GM12865 (cell line): ENCODE measurements at regions not wholly inside any gene's neighbourhood (a gene's known extent, or its start where the extent isn't known, plus 50 kb on each side); places are given as distances from the start of the nearest gene placed in this dataset.

Source experiments
- DNase-seq: peaks from one replicate; pipeline ENCODE4 v3.0.0; 2010; ENCODE audit warnings: low read depth
- H3K4me3 ChIP-seq: 2 replicates; pipeline ENCODE4 v1.5.1; 2011; ENCODE audit warnings: mild to moderate bottlenecking, low read depth, low read length, control low read depth
- TF ChIP-seq, protein P1 (sequence below): IDR thresholded peaks from 2 replicates; pipeline ENCODE4 v1.5.1; 2011; ENCODE audit warnings: low read length, control low read depth, low read depth, inconsistent platforms; ENCODE audit not compliant: insufficient read depth; ENCODE audit errors: missing control alignments

DNA sequence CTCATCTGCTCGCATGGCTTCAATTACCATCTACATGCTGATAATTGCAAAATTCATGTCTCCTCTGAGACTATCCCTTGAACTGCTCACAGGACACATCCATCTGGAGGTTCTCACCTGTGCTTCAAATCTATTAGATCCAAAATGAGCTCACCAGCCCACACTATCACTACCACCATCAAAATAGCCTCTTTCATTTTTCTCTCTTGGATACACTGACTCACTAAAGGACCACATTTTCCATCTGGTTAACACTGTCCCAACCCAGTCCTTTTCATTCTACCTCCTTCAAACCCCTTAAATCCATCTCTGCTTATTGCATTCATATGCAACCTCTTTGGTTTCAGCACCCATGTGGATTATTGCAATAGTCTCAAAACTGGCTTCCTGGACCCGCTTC is 497.6 kb downstream of the MID1IP1 start:
- no peak for DNase-seq
- TF ChIP-seq, protein P1, sequence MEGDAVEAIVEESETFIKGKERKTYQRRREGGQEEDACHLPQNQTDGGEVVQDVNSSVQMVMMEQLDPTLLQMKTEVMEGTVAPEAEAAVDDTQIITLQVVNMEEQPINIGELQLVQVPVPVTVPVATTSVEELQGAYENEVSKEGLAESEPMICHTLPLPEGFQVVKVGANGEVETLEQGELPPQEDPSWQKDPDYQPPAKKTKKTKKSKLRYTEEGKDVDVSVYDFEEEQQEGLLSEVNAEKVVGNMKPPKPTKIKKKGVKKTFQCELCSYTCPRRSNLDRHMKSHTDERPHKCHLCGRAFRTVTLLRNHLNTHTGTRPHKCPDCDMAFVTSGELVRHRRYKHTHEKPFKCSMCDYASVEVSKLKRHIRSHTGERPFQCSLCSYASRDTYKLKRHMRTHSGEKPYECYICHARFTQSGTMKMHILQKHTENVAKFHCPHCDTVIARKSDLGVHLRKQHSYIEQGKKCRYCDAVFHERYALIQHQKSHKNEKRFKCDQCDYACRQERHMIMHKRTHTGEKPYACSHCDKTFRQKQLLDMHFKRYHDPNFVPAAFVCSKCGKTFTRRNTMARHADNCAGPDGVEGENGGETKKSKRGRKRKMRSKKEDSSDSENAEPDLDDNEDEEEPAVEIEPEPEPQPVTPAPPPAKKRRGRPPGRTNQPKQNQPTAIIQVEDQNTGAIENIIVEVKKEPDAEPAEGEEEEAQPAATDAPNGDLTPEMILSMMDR = no peak
- no peak overlapping the region for H3K4me3 ChIP-seq

DNA sequence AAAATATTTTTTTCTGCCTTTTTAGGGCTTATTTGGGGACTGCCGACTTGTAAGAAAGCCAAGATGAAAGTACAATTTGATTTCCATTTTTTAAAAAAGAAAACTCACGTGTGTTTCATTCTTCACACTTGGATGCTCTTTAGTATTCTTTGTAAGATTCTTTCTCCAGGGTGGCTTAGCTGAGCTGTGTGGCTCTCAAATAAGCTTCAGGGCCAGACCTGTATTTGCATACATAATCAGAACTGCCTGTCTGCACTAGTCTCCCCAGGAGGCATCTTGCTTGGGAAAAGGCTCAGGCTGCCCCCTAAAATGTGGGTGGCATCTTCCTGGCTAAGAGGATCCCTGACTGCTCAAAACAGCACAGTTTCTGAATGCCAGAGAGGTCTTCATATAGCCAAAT is 498.4 kb downstream of the MID1IP1 start:
- TF ChIP-seq, protein P1 = no peak
- no peak overlapping the region for H3K4me3 ChIP-seq
- DNase-seq = peak; percentile 11

DNA sequence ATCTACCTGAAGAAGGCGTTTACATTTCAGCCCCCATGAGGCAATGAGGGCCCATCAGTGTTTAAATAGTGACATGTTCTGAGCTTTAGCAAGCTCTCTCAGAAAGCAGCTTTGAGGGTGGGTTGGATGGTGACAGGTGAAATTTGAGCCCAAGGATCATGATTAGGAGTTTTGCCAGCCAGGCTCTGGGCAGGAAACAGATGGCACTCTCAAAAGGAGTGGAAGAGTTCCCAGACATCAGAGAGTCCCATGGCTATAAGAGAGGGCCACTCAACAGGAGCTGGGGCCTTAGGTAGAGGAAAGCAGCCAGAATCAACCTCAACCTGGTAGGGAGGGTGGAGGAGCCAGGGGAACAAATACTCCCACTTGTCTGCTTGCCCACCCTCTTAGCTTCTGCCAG is 499.8 kb downstream of the MID1IP1 start:
- TF ChIP-seq, protein P1 = no peak
- H3K4me3 ChIP-seq = no peak overlapping the region
- no peak for DNase-seq

DNA sequence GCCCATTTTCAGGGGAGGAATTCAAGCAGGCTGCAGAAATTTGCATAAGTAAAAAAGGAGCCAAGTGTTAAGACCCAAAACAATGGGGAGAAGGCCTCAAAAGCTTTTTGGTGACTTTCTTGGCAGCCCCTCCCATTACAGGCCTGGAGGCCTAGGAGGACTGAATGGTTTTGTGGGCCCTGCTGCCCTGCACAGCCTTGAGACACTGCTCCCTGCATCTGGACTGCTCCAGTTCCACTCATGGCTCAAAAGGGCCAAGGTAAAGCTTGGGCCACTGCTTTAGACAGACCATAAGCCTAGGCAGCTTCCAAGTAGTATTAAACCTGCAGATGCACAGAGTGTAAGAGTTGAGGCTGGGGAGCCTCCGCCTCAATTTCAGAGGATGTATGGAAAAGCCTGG is 501.6 kb downstream of the MID1IP1 start:
- DNase-seq = no peak
- H3K4me3 ChIP-seq = no peak overlapping the region
- TF ChIP-seq, protein P1 = no peak

DNA sequence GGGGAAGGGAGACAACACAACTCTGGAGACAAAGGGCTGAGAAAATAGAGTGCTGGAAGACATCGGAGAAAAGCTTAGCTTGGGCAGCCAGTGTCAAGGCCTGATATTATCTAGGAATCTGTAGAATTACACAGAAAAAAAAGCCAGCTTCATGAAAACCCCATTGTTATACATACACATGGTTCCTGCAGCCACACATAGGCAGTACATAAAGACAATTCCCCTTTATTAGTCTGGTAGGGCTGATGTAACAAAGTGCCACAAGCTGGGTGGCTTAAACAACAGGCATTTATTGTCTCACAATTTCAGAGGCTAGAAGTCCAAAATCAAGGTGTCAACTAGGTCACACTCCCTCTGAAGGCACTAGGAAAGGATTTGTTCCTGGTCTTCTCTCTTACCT is 503.5 kb downstream of the MID1IP1 start:
- TF ChIP-seq, protein P1 = no peak
- H3K4me3 ChIP-seq = no peak overlapping the region
- no peak for DNase-seq

DNA sequence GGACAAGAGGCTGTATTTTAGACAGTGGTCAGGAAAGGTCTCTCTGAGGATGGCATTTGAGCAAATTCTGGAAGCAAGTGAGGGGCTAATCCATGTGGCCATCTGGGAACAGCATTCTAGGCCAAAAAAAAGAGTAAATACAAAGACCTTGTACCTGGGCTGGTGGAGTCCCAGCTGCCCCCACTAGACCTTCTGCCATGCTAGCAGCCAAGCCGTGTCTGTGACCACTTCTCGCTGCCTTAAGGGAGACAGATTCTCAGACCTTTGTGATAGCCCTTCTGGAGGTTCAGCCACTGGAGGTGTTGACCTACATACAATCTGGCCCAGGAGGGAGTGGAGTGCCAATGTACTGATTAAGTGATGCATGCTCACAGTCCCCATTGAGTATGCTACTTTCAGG is 506.2 kb downstream of the MID1IP1 start:
- H3K4me3 ChIP-seq = no peak overlapping the region
- no peak for DNase-seq
- TF ChIP-seq, protein P1 = no peak

DNA sequence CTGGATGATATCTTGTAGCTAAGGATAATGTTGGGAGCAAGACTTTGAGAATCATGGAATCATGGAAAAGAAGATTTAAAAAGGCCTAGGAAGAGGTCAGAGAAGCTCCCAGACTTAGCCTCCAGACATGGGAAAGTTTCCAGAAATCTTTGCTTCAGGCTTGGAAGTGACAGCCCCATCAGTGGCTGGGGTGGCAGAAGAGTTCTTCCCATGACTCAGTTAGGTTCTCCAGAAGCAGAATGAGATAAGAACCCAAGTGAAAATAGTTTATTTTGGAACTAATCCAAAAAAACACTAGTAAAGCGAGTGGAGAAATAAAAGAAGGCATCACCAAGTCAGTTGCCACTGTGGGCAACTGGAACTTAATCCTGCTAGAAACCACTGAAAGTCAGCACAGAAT is 506.9 kb downstream of the MID1IP1 start:
- TF ChIP-seq, protein P1 = no peak
- no peak for DNase-seq
- no peak overlapping the region for H3K4me3 ChIP-seq
